Effector CD4-positive, alpha-beta T cell (primary cell): ENCODE measurements at regions not wholly inside any gene's neighbourhood (a gene's known extent, or its start where the extent isn't known, plus 50 kb on each side); places are given as distances from the start of the nearest gene placed in this dataset.
"Not testable (repeated sequence)": the region's sequence is repeated elsewhere in the genome, so short reads cannot be mapped to it uniquely, and the experiment has no call there.

Experiments
- DNase-seq: peaks from one replicate; pipeline ENCODE4 v3.0.0-alpha.2; 2020

GRCh38 chr1:48082271-48082962, 85.2 kb upstream of the TRABD2B start:
- DNase-seq = no peak

- DNase-seq = no peak
Observed at GRCh38 chr1:48080331-48081255, 83.4 kb upstream of the TRABD2B start.

GRCh38 chr1:48079096-48079495, 81.9 kb upstream of the TRABD2B start:
- DNase-seq = no peak

GRCh38 chr1:48077795-48078222, 80.6 kb upstream of the TRABD2B start:
- no peak for DNase-seq

GRCh38 chr1:48076017-48076416, 78.8 kb upstream of the TRABD2B start:
- no peak for DNase-seq

- no peak for DNase-seq
Observed at GRCh38 chr1:48073798-48074530, 76.8 kb upstream of the TRABD2B start.

GRCh38 chr1:48071513-48071912, 74.3 kb upstream of the TRABD2B start:
- DNase-seq = no peak

GRCh38 chr1:48070396-48070750, 73.2 kb upstream of the TRABD2B start:
- DNase-seq = no peak

GRCh38 chr1:48069662-48070395, 72.6 kb upstream of the TRABD2B start:
- no peak for DNase-seq

GRCh38 chr1:48068206-48068605, 71.0 kb upstream of the TRABD2B start:
- DNase-seq = no peak

- DNase-seq = no peak
Observed at GRCh38 chr1:48066936-48067335, 69.8 kb upstream of the TRABD2B start.

GRCh38 chr1:48064693-48065092, 67.5 kb upstream of the TRABD2B start:
- DNase-seq = not testable (repeated sequence)

GRCh38 chr1:48062353-48062752, 65.2 kb upstream of the TRABD2B start:
- DNase-seq = no peak

- DNase-seq = no peak
Observed at GRCh38 chr1:48061162-48062136, 64.3 kb upstream of the TRABD2B start.

- DNase-seq = no peak
Observed at GRCh38 chr1:48059289-48059688, 62.1 kb upstream of the TRABD2B start.

- DNase-seq = no peak
Observed at GRCh38 chr1:48058135-48059025, 61.2 kb upstream of the TRABD2B start.

GRCh38 chr1:48057249-48057648, 60.1 kb upstream of the TRABD2B start:
- no peak for DNase-seq

GRCh38 chr1:48055876-48056764, 58.9 kb upstream of the TRABD2B start:
- no peak for DNase-seq

- no peak for DNase-seq
Observed at GRCh38 chr1:48054232-48054631, 57.0 kb upstream of the TRABD2B start.
